GM12872 (cell line): ENCODE measurements at regions not wholly inside any gene's neighbourhood (a gene's known extent, or its start where the extent isn't known, plus 50 kb on each side); places are given as distances from the start of the nearest gene placed in this dataset.

Experiments
- TF ChIP-seq, protein P1 (sequence below): IDR thresholded peaks from 3 replicates; pipeline ENCODE4 v1.5.1; 2011; ENCODE audit warnings: low read depth, mild to moderate bottlenecking, low read length, moderate library complexity; ENCODE audit not compliant: insufficient read depth

DNA sequence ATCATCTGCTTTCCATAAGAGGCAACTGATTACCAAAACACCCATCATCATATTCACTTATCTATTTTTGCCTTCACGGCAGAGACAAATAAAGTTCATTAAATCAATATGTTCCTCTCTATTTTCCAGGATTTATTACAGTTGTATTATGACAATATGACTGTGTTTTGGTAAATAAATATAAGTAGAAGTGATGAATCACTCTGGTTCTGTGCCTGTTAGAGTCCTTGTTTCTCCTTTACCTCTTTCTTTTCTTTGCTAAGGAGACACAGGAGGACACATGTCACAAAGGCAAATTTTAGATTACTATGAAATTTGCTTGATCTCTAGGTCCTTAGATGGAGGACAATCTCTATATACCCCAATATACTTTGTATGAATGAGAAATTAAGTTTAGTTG lies 152.6 kb upstream of the PLSCR5 start:
- TF ChIP-seq, protein P1, sequence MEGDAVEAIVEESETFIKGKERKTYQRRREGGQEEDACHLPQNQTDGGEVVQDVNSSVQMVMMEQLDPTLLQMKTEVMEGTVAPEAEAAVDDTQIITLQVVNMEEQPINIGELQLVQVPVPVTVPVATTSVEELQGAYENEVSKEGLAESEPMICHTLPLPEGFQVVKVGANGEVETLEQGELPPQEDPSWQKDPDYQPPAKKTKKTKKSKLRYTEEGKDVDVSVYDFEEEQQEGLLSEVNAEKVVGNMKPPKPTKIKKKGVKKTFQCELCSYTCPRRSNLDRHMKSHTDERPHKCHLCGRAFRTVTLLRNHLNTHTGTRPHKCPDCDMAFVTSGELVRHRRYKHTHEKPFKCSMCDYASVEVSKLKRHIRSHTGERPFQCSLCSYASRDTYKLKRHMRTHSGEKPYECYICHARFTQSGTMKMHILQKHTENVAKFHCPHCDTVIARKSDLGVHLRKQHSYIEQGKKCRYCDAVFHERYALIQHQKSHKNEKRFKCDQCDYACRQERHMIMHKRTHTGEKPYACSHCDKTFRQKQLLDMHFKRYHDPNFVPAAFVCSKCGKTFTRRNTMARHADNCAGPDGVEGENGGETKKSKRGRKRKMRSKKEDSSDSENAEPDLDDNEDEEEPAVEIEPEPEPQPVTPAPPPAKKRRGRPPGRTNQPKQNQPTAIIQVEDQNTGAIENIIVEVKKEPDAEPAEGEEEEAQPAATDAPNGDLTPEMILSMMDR, result no peak

DNA sequence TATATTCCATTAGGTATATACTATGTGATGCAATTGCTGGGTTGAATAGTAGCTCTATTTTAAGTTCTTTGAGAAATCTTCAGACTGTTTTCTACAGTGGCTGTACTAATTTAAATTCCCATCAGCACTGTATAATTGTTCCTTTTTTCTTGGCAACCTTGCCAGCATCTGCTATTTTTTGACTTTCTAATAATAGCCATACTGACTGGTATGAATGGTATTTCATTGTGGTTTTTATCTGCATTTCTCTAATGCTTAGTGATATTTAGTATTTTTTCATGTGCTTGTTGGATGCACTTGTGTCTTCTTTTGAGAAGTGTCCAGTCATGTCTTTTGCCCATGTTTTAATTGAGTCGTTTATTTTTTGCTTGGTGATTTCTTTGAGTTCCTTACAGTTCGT lies 145.1 kb upstream of the PLSCR5 start:
- TF ChIP-seq, protein P1, result no peak

DNA sequence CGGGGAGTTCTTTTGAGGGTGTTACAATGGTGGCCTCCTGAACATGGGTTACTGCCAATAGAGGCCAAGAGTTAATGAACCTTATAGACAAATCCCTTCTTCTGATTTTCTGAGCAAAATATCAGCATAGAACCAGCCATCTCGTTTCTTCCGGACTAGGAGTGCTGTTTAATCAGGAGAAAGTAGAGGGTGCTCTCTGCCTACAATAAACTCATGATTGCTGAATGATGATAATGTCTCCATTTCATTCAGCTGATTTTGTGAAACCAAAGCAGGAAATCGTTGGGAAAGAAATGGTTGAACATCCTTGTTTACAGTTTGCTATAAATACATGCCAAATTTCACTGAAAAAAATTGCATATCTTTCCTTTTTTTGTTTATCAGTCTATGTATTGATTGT lies 142.8 kb upstream of the PLSCR5 start:
- TF ChIP-seq, protein P1, result no peak

DNA sequence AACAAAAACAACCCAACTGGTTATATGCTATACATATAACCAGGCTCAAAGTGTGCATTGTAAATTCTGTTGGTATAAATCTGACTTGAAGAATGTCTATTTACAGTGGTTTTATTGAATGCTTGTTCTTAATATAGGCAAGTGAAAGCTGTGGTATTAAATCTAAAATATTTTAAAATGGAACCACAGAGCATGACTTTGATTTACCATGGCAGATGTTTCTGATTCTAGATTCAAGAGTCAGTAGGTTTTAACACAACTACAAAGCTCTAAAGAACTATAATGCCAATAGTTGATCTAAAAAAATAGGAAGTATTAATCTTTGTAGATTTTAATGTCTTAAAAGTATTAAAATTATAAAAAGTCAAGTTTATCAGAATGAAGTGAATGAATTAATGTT lies 141.9 kb upstream of the PLSCR5 start:
- TF ChIP-seq, protein P1, result no peak

DNA sequence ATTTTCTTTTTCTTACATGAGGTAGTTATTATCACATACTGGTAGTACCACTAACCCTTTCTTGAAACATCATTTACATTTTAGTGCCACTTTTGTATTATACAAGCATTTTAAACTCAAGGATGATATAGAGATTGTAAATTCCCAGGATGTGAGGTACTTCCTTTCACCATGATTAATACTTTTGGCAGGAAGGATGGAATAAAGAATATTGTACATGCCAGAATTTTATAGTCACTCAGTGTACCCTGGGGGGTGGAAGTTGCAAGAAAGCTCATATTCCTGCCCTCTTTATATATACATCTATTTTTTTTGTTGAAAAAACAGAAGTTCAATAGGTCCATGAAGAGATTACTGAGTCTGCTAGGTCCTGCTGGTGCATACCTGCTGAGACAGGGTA lies 141.0 kb upstream of the PLSCR5 start:
- TF ChIP-seq, protein P1, result no peak

DNA sequence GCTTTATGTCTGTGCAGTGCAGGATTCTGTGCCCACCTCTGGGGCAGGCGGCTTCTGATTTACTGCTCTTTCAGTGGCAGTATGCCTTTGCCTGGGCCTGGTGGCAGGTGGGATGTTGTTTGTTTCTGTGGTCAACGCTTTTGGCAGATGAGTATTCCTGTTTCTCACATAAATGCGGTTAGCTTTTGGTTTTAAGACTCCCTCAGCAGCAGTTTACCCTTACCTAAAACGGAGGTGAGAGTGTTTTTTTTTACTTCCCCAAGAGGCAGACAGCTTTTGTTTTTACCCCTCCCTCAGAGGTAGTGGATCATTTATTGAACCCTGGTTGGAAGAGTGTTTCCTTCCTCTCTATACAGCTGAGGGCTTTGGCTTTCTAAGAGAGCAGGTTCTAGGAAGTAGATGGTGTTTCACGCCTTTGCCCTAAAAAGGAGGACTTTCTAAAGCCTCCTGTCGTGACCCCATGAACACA lies 134.1 kb upstream of the PLSCR5 start:
- TF ChIP-seq, protein P1, result no peak

DNA sequence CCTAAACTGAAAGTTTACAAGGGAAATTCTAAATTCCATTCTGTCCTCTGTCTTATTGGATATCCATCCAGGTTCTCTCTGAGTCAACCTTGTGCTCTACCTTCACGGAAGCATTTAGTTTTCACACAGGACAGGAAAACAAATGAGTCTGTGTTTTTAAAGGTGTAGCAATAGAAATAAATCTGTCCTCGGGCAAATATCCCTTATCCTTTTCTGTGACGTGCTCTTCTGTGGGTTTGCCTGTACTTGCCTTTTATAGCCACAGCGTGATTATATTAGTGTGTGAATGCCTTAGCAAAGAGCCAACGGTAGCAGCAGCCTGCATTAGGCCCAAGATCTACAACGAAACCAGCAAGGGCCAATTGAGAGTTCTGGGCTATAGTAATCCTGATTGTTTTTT lies 127.2 kb upstream of the PLSCR5 start:
- TF ChIP-seq, protein P1, result no peak

DNA sequence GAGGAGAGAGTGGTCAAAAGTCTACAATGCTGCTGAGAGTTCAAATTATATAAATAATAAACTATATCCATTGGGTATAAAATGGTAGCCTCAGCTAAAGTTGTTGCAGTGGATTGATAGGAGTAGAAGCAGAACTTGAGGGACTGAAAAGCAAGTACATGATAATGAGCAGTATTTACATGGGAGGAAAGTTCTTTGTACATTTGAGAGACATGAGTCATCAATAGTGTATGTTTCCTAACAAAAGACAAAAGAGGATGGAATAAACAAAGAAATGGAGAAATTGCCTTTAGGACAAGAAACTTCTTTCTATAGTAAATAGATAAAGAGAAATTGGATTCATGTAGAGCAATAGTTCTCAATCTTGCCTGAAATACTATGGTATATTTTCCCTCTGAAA lies 110.0 kb upstream of the PLSCR5 start:
- TF ChIP-seq, protein P1, result no peak
